ENCODE measurements at regions not wholly inside any gene's neighbourhood (a gene's known extent, or its start where the extent isn't known, plus 50 kb on each side); places are given as distances from the start of the nearest gene placed in this dataset.
A peak's percentile ranks its signal among the peaks of the same experiment; 100 is the strongest.

DNA sequence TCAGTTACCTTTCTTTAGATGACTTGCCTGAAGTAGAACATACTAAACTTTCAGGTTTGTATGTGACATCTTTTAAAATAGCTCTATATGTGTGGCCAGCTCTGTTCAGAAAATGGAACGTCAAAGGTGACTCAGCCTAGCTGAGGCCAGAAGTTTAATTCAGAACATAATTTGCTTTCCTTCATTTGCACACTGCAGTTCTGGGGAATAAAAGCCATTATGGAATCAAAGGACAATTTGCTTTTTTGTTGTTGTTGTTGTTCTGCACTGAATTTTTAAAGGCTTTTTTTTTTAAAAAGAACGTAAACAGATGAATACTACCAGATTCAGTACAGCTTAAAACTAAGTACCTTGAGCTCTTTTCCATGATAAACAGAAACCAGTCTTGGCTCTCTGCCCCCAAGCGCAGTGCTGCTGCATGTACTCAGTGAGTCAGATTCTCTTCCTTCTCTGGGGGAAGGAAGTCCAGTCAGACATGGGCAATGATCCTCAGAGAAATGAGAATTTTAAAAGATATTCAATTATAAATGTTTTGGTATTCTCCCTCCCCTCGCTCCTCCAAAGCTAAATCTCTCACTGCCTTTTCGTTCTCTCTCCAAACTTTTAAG, 644.2 kb downstream of the NOVA1 start:
- peak overlapping the region; percentile 91 for H2AFZ ChIP-seq (ENCODE audit: low read depth, low read length)
- H3K4me3 ChIP-seq (replicated peaks in 1 of 3; ENCODE audit: insufficient read depth in 1 of 3, low read depth in 1 of 3, low read length in 3 of 3) = peak overlapping the region in 2 of 3 experiments; percentile 27 to 29
- no TSS peak for BruUV-seq (replicated peaks)
- ChIA-PET CTCF (interaction anchor here (0.7 to 2.0 kb wide), 4 partner anchors 10 to 553 kb away, joined by 3 to 13 read pairs (median 3); no protein-coding TSS in a partner anchor), POLR2A (interaction anchor here (0.6 kb wide), 1 partner anchor 21 kb away, joined by 6 read pairs; no protein-coding TSS in a partner anchor)
- H3K27ac ChIP-seq (ENCODE audit: insufficient read depth, low read depth, low read length) = peak overlapping the region; percentile 78
- FAIRE-seq = peak; percentile 93
- H3K79me2 ChIP-seq (ENCODE audit: control insufficient read depth, insufficient read depth, low read length) = no peaks in the 10 kb centered on the region
- H3K27me3 ChIP-seq (ENCODE audit: control insufficient read depth in 2 of 2, insufficient read depth in 2 of 2, low read length in 2 of 2) = no peaks in the 10 kb centered on the region
- H4K20me1 ChIP-seq (replicated peaks; ENCODE audit: control insufficient read depth, extremely low read depth, insufficient read depth, low read length) = no peaks in the 10 kb centered on the region
- intact Hi-C loops (cut with micrococcal nuclease) (no loop called here), dilution Hi-C loops (cut with MboI; ENCODE audit: extremely low pct_ligation_motif_present, low sequenced_read_pairs) (no loop called here)
- peak overlapping the region; percentile 65 for H3K9ac ChIP-seq (replicated peaks; ENCODE audit: extremely low read depth, insufficient read depth, low read length)
- TF ChIP-seq, protein P1, sequence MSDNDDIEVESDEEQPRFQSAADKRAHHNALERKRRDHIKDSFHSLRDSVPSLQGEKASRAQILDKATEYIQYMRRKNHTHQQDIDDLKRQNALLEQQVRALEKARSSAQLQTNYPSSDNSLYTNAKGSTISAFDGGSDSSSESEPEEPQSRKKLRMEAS (IDR thresholded peaks at IDR 0.05; ENCODE audit: insufficient read depth, insufficient read length) = no peak
- TF ChIP-seq JUN (IDR thresholded peaks at IDR 0.05; ENCODE audit: borderline replicate concordance, insufficient read depth, insufficient read length, low read depth) = peak; percentile 69
- TF ChIP-seq, protein P2, sequence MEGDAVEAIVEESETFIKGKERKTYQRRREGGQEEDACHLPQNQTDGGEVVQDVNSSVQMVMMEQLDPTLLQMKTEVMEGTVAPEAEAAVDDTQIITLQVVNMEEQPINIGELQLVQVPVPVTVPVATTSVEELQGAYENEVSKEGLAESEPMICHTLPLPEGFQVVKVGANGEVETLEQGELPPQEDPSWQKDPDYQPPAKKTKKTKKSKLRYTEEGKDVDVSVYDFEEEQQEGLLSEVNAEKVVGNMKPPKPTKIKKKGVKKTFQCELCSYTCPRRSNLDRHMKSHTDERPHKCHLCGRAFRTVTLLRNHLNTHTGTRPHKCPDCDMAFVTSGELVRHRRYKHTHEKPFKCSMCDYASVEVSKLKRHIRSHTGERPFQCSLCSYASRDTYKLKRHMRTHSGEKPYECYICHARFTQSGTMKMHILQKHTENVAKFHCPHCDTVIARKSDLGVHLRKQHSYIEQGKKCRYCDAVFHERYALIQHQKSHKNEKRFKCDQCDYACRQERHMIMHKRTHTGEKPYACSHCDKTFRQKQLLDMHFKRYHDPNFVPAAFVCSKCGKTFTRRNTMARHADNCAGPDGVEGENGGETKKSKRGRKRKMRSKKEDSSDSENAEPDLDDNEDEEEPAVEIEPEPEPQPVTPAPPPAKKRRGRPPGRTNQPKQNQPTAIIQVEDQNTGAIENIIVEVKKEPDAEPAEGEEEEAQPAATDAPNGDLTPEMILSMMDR (IDR thresholded peaks at IDR 0.05; ENCODE audit: extremely low read depth in 1 of 2, insufficient read depth in 1 of 2, low read depth in 1 of 2, low read length in 2 of 2) = no peak
- peak; percentile 38 for TF ChIP-seq GATA2 (IDR thresholded peaks at IDR 0.05; ENCODE audit: insufficient read depth, insufficient read length, low read depth, low read length)
- TF ChIP-seq POLR2A (IDR thresholded peaks at IDR 0.05; ENCODE audit: low read depth, low read length) = no peak
- peak; percentile 95 for TF ChIP-seq FOS (IDR thresholded peaks at IDR 0.05; ENCODE audit: borderline replicate concordance, insufficient read depth, low read length)
- peak; percentile 35 for TF ChIP-seq POLR2AphosphoS5 (IDR thresholded peaks at IDR 0.05; ENCODE audit: insufficient read depth, low read depth, low read length)
- TF ChIP-seq MYC (IDR thresholded peaks at IDR 0.05; ENCODE audit: low read depth, low read length) = no peak
- no peak for TF ChIP-seq EZH2 (IDR thresholded peaks at IDR 0.05; ENCODE audit: borderline replicate concordance, low read depth, low read length, severe bottlenecking)
- H3K9me1 ChIP-seq (replicated peaks; ENCODE audit: control insufficient read depth, extremely low read depth, insufficient read depth, low read length) = no peaks in the 10 kb centered on the region
- H3K36me3 ChIP-seq (ENCODE audit: control insufficient read depth in 2 of 2, extremely low read depth in 1 of 2, insufficient read depth in 2 of 2, low read length in 2 of 2) = no peaks in the 10 kb centered on the region
- H3K9me3 ChIP-seq (replicated peaks; ENCODE audit: control insufficient read depth, insufficient read depth, low read length) = no peaks in the 10 kb centered on the region
- peak; percentile 91 for DNase-seq (ENCODE audit: low read depth, low spot score)
- peaks cover 19% of the 10 kb centered on the region for H3K4me1 ChIP-seq (ENCODE audit: control insufficient read depth, extremely low read depth, insufficient read depth, low read length)
- H3K4me2 ChIP-seq (ENCODE audit: insufficient read depth, low read length) = peak overlapping the region; percentile 94
